ENCODE measurements at regions not wholly inside any gene's neighbourhood (a gene's known extent, or its start where the extent isn't known, plus 50 kb on each side); places are given as distances from the start of the nearest gene placed in this dataset.
"Not testable (repeated sequence)": the region's sequence is repeated elsewhere in the genome, so short reads cannot be mapped to it uniquely, and the experiment has no call there.

- DNase-seq, result no peak
These were observed 603.0 kb downstream of the NR2F1-AS1 start for GRCh38 chr5:92977846-92978540.

- DNase-seq, result no peak
These were observed 604.9 kb downstream of the NR2F1-AS1 start for GRCh38 chr5:92976156-92976555.

- DNase-seq, result no peak
These were observed 611.2 kb downstream of the NR2F1-AS1 start for GRCh38 chr5:92969781-92970237.

GRCh38 chr5:92969191-92969780 lies 611.7 kb downstream of the NR2F1-AS1 start:
- no peak for DNase-seq

GRCh38 chr5:92963800-92964199 lies 617.2 kb downstream of the NR2F1-AS1 start:
- no peak for DNase-seq

- DNase-seq, result peak; percentile 88 to 92
These were observed 618.3 kb downstream of the NR2F1-AS1 start for GRCh38 chr5:92962752-92963151.

- DNase-seq, result no peak
These were observed 624.1 kb downstream of the NR2F1-AS1 start for GRCh38 chr5:92956886-92957285.

- no peak for DNase-seq
These were observed 628.8 kb downstream of the NR2F1-AS1 start for GRCh38 chr5:92952243-92952642.

- DNase-seq, result no peak
These were observed 629.3 kb downstream of the NR2F1-AS1 start for GRCh38 chr5:92951746-92952145.

- DNase-seq, result no peak
These were observed 634.5 kb downstream of the NR2F1-AS1 start for GRCh38 chr5:92946546-92946945.

- no peak for DNase-seq
These were observed 635.4 kb downstream of the NR2F1-AS1 start for GRCh38 chr5:92945605-92946097.

GRCh38 chr5:92944903-92945604 lies 636.0 kb downstream of the NR2F1-AS1 start:
- DNase-seq, result no peak

GRCh38 chr5:92944337-92944736 lies 636.7 kb downstream of the NR2F1-AS1 start:
- DNase-seq, result no peak

- no peak for DNase-seq
These were observed 638.3 kb downstream of the NR2F1-AS1 start for GRCh38 chr5:92942762-92943161.

GRCh38 chr5:92941806-92942205 lies 639.2 kb downstream of the NR2F1-AS1 start:
- no peak for DNase-seq

GRCh38 chr5:92939428-92939827 lies 641.6 kb downstream of the NR2F1-AS1 start:
- DNase-seq, result peak in 1 of 2 experiments; percentile 33

GRCh38 chr5:92937396-92937795 lies 643.6 kb downstream of the NR2F1-AS1 start:
- not testable (repeated sequence) for DNase-seq

- no peak for DNase-seq
These were observed 651.0 kb downstream of the NR2F1-AS1 start for GRCh38 chr5:92930057-92930456.

GRCh38 chr5:92927291-92927778 lies 653.7 kb downstream of the NR2F1-AS1 start:
- peak; percentile 92 to 94 for DNase-seq

GRCh38 chr5:92923885-92924284 lies 657.1 kb downstream of the NR2F1-AS1 start:
- DNase-seq, result no peak

GRCh38 chr5:92922231-92922967 lies 658.6 kb downstream of the NR2F1-AS1 start:
- no peak for DNase-seq

- no peak for DNase-seq
These were observed 664.0 kb downstream of the NR2F1-AS1 start for GRCh38 chr5:92917044-92917443.

GRCh38 chr5:92916036-92916435 lies 665.0 kb downstream of the NR2F1-AS1 start:
- no peak for DNase-seq
